ENCODE measurements at regions not wholly inside any gene's neighbourhood (a gene's known extent, or its start where the extent isn't known, plus 50 kb on each side); places are given as distances from the start of the nearest gene placed in this dataset.

GRCh38 chr18:78912336-78912735 lies 67.3 kb upstream of the SALL3 start:
- no peak for FAIRE-seq
- Histone ChIP-seq H3K9me1 (ENCODE audit: control insufficient read depth, extremely low read depth, insufficient read depth, low read length) (no peaks in the 10 kb centered on the region), H3K9me3 (ENCODE audit: control insufficient read depth, low read depth, low read length) (peaks cover 16% of the 10 kb centered on the region), H3K79me2 (ENCODE audit: control insufficient read depth, insufficient read depth, low read length) (no peaks in the 10 kb centered on the region), H3K27me3 (ENCODE audit: control insufficient read depth, extremely low read depth, insufficient read depth, low read length) (no peaks in the 10 kb centered on the region), H3K4me1 (ENCODE audit: control insufficient read depth, extremely low read depth, insufficient read depth, low read length) (no peaks in the 10 kb centered on the region), H3K4me3 (ENCODE audit: control insufficient read depth in 2 of 3, extremely low read depth in 1 of 3, insufficient read depth in 2 of 3, low read depth in 1 of 3, low read length in 3 of 3) (no peak overlapping the region), H3K9ac (ENCODE audit: control insufficient read depth, extremely low read depth, insufficient read depth, low read length) (no peak overlapping the region), H3K4me2 (ENCODE audit: control insufficient read depth, extremely low read depth, insufficient read depth, low read depth, low read length) (no peak overlapping the region), H3K36me3 (ENCODE audit: control insufficient read depth in 2 of 2, extremely low read depth in 1 of 2, insufficient read depth in 2 of 2, low read length in 2 of 2) (no peaks in the 10 kb centered on the region), H4K20me1 (ENCODE audit: control insufficient read depth, extremely low read depth, insufficient read depth, low read length) (no peaks in the 10 kb centered on the region), H3K27ac (ENCODE audit: control insufficient read depth, insufficient read depth, low read length) (no peak overlapping the region), H2AFZ (ENCODE audit: control insufficient read depth, low read length) (no peak overlapping the region)
- no peak for DNase-seq (ENCODE audit: low read depth, low spot score)
- dilution Hi-C loops (cut with MboI; ENCODE audit: extremely low pct_ligation_motif_present, low sequenced_read_pairs) = loop anchor here (5.0 kb wide), 1 partner anchor 50 kb away; no protein-coding TSS in a partner anchor
- no peak for TF ChIP-seq CTCF (optimal IDR thresholded peaks at IDR 0.05 in 1 of 3, IDR thresholded peaks at IDR 0.05 in 1 of 3, conservative IDR thresholded peaks at IDR 0.05 in 1 of 3; ENCODE audit: extremely low read depth in 1 of 3, insufficient read depth in 2 of 3, low read length in 3 of 3)
- TF ChIP-seq EZH2 (IDR thresholded peaks at IDR 0.05; ENCODE audit: low read length) = no peak

GRCh38 chr18:78912844-78913243 lies 66.8 kb upstream of the SALL3 start:
- no peak overlapping the region for H3K4me3 ChIP-seq (ENCODE audit: control insufficient read depth in 2 of 3, extremely low read depth in 1 of 3, insufficient read depth in 2 of 3, low read depth in 1 of 3, low read length in 3 of 3)
- no peak overlapping the region for H3K9ac ChIP-seq (ENCODE audit: control insufficient read depth, extremely low read depth, insufficient read depth, low read length)
- H3K36me3 ChIP-seq (ENCODE audit: control insufficient read depth in 2 of 2, extremely low read depth in 1 of 2, insufficient read depth in 2 of 2, low read length in 2 of 2) = no peaks in the 10 kb centered on the region
- no peaks in the 10 kb centered on the region for H4K20me1 ChIP-seq (ENCODE audit: control insufficient read depth, extremely low read depth, insufficient read depth, low read length)
- H3K27me3 ChIP-seq (ENCODE audit: control insufficient read depth, extremely low read depth, insufficient read depth, low read length) = no peaks in the 10 kb centered on the region
- H3K4me2 ChIP-seq (ENCODE audit: control insufficient read depth, extremely low read depth, insufficient read depth, low read depth, low read length) = no peak overlapping the region
- TF ChIP-seq CTCF (optimal IDR thresholded peaks at IDR 0.05 in 1 of 3, IDR thresholded peaks at IDR 0.05 in 1 of 3, conservative IDR thresholded peaks at IDR 0.05 in 1 of 3; ENCODE audit: extremely low read depth in 1 of 3, insufficient read depth in 2 of 3, low read length in 3 of 3) (no peak), EZH2 (IDR thresholded peaks at IDR 0.05; ENCODE audit: low read length) (no peak)
- H3K79me2 ChIP-seq (ENCODE audit: control insufficient read depth, insufficient read depth, low read length) = no peaks in the 10 kb centered on the region
- DNase-seq (ENCODE audit: low read depth, low spot score) (no peak), FAIRE-seq (no peak)
- dilution Hi-C loops (cut with MboI; ENCODE audit: extremely low pct_ligation_motif_present, low sequenced_read_pairs) = loop anchor here (5.0 kb wide), 1 partner anchor 49 kb away; no protein-coding TSS in a partner anchor
- no peaks in the 10 kb centered on the region for H3K4me1 ChIP-seq (ENCODE audit: control insufficient read depth, extremely low read depth, insufficient read depth, low read length)
- peaks cover 16% of the 10 kb centered on the region for H3K9me3 ChIP-seq (ENCODE audit: control insufficient read depth, low read depth, low read length)
- H2AFZ ChIP-seq (ENCODE audit: control insufficient read depth, low read length) = no peak overlapping the region
- no peaks in the 10 kb centered on the region for H3K9me1 ChIP-seq (ENCODE audit: control insufficient read depth, extremely low read depth, insufficient read depth, low read length)
- no peak overlapping the region for H3K27ac ChIP-seq (ENCODE audit: control insufficient read depth, insufficient read depth, low read length)

Data from keratinocyte (primary cell).